ENCODE measurements at regions not wholly inside any gene's neighbourhood (a gene's known extent, or its start where the extent isn't known, plus 50 kb on each side); places are given as distances from the start of the nearest gene placed in this dataset.

DNA sequence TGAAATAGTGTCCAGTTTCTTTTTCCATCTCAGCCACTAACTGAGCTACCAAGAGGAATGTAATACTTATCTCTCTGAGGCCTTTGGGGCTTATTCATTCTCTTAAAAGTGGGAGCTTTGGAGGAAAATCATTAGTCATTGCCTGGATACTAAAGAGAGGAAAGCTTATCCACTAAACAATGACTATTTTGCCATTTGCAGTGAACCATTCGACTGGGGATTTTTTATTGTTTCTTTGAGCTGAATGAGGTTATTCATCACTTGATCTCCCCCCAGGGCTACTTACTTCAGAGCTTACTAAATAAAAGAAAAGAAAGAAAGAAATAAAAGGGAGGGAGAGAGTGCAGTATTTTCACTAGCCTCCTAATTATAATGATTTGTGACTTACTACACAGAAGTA lies 1329.5 kb upstream of the TENM3 start:
- TF ChIP-seq, protein P1, sequence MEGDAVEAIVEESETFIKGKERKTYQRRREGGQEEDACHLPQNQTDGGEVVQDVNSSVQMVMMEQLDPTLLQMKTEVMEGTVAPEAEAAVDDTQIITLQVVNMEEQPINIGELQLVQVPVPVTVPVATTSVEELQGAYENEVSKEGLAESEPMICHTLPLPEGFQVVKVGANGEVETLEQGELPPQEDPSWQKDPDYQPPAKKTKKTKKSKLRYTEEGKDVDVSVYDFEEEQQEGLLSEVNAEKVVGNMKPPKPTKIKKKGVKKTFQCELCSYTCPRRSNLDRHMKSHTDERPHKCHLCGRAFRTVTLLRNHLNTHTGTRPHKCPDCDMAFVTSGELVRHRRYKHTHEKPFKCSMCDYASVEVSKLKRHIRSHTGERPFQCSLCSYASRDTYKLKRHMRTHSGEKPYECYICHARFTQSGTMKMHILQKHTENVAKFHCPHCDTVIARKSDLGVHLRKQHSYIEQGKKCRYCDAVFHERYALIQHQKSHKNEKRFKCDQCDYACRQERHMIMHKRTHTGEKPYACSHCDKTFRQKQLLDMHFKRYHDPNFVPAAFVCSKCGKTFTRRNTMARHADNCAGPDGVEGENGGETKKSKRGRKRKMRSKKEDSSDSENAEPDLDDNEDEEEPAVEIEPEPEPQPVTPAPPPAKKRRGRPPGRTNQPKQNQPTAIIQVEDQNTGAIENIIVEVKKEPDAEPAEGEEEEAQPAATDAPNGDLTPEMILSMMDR (IDR thresholded peaks at IDR 0.05; ENCODE audit: low read length), result no peak
- no peak for TF ChIP-seq EZH2 (optimal IDR thresholded peaks at IDR 0.05; ENCODE audit: low read depth, low read length)

Data from MM.1S (cell line).